H1 (cell line): ENCODE measurements at regions not wholly inside any gene's neighbourhood (a gene's known extent, or its start where the extent isn't known, plus 50 kb on each side); places are given as distances from the start of the nearest gene placed in this dataset.

Experiments
- BACH1 ChIP-seq: IDR thresholded peaks from 2 replicates; pipeline ENCODE4 v1.6.1; 2012; ENCODE audit warnings: low read length, improper control_type of control experiment
- BCL11A ChIP-seq, 2 experiments: IDR thresholded peaks; one replicate each; pipeline ENCODE4 v1.6.1; 2011; ENCODE audit warnings: low read depth in 2 of 2, low read length in 2 of 2, mild to moderate bottlenecking in 2 of 2
- CREB1 ChIP-seq: IDR thresholded peaks from 2 replicates; pipeline ENCODE4 v1.6.1; 2012; ENCODE audit warnings: inconsistent platforms
- EZH2 ChIP-seq: fragments of 200-600 bp; sonication (generic); IDR thresholded peaks from 2 replicates; pipeline ENCODE4 v1.7.1; 2012; ENCODE audit warnings: low read depth, mild to moderate bottlenecking, moderate library complexity, low read length, inconsistent platforms; ENCODE audit not compliant: severe bottlenecking
- GTF2F1 ChIP-seq: IDR thresholded peaks from 2 replicates; pipeline ENCODE4 v1.6.1; 2012; ENCODE audit warnings: low read depth, low read length, improper control_type of control experiment, borderline replicate concordance
- POLR2AphosphoS5 ChIP-seq: IDR thresholded peaks from 2 replicates; pipeline ENCODE4 v1.6.1; 2011; ENCODE audit warnings: low read depth, low read length
- SIX5 ChIP-seq: IDR thresholded peaks from 2 replicates; pipeline ENCODE4 v1.6.1; 2011; ENCODE audit warnings: mild to moderate bottlenecking, low read depth, low read length
- ZNF274 ChIP-seq: IDR thresholded peaks from 2 replicates; pipeline ENCODE4 v1.7.0; 2012; ENCODE audit warnings: low read length, borderline replicate concordance; ENCODE audit errors: extremely low read depth
- TF ChIP-seq, protein P1 (sequence below), 3 experiments: IDR thresholded peaks; 1 replicate in 2 of 3; 2 replicates in 1 of 3; pipeline versions ENCODE4 v1.5.1 to v1.6.1; 2011; ENCODE audit warnings: low read length in 3 of 3, mild to moderate bottlenecking in 3 of 3, inconsistent platforms in 2 of 3, low read depth in 1 of 3, moderate library complexity in 1 of 3; ENCODE audit not compliant: insufficient read depth in 1 of 3; ENCODE audit errors: control extremely low read depth in 1 of 3
- TF ChIP-seq, protein P2 (sequence below): IDR thresholded peaks from 2 replicates; pipeline ENCODE4 v1.6.1; 2012; ENCODE audit warnings: inconsistent platforms

DNA sequence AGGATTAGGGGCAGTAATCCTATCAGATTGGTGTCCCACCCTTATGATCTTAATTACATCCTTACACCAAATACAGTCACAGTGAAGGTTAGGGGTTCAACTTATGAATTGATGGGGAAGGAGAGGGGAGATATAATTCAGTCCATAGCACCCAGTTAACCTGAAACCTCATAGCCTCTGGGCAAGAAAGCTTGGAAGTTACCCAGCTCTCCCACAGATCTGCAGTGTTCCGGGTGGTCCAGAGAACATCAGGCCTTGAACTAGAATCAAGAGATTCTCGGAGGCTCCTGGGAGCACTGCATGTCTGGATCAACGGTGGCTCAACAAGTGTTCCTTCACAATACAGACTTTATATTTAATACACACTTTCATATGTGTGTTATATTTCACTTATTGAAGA lies 392.6 kb upstream of the MARCKS start:
- TF ChIP-seq, protein P1, sequence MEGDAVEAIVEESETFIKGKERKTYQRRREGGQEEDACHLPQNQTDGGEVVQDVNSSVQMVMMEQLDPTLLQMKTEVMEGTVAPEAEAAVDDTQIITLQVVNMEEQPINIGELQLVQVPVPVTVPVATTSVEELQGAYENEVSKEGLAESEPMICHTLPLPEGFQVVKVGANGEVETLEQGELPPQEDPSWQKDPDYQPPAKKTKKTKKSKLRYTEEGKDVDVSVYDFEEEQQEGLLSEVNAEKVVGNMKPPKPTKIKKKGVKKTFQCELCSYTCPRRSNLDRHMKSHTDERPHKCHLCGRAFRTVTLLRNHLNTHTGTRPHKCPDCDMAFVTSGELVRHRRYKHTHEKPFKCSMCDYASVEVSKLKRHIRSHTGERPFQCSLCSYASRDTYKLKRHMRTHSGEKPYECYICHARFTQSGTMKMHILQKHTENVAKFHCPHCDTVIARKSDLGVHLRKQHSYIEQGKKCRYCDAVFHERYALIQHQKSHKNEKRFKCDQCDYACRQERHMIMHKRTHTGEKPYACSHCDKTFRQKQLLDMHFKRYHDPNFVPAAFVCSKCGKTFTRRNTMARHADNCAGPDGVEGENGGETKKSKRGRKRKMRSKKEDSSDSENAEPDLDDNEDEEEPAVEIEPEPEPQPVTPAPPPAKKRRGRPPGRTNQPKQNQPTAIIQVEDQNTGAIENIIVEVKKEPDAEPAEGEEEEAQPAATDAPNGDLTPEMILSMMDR (IDR thresholded peaks at IDR 0.05; ENCODE audit: control extremely low read depth in 1 of 3, insufficient read depth in 1 of 3, low read depth in 1 of 3, low read length in 3 of 3), result no peak
- TF ChIP-seq POLR2AphosphoS5 (no peak), GTF2F1 (no peak), CREB1 (no peak), ZNF274 (no peak), EZH2 (no peak), SIX5 (no peak), BACH1 (no peak), BCL11A (IDR thresholded peaks at IDR 0.05; ENCODE audit: low read depth in 2 of 2, low read length in 2 of 2) (no peak)
- TF ChIP-seq, protein P2, sequence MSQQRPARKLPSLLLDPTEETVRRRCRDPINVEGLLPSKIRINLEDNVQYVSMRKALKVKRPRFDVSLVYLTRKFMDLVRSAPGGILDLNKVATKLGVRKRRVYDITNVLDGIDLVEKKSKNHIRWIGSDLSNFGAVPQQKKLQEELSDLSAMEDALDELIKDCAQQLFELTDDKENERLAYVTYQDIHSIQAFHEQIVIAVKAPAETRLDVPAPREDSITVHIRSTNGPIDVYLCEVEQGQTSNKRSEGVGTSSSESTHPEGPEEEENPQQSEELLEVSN, result no peak
